Fibroblast of lung (primary cell): ENCODE measurements at regions not wholly inside any gene's neighbourhood (a gene's known extent, or its start where the extent isn't known, plus 50 kb on each side); places are given as distances from the start of the nearest gene placed in this dataset.

Source experiments
- CTCF ChIP-seq, 2 donors: IDR thresholded peaks in 1 of 2; conservative IDR thresholded peaks in 1 of 2; 1 replicate in 1 of 2; 2 replicates in 1 of 2; pipeline ENCODE4 v1.5.1; 2011 to 2012; ENCODE audit warnings: low read length in 2 of 2, control low read depth in 1 of 2, inconsistent platforms in 1 of 2, low read depth in 1 of 2, mild to moderate bottlenecking in 1 of 2
- EZH2 ChIP-seq: IDR thresholded peaks from 2 replicates; pipeline ENCODE4 v1.5.1; 2012; ENCODE audit warnings: low read length, control low read depth, mild to moderate bottlenecking; ENCODE audit errors: missing control alignments

- TF ChIP-seq EZH2: no peak
- TF ChIP-seq CTCF (conservative IDR thresholded peaks at IDR 0.05 in 1 of 2, IDR thresholded peaks at IDR 0.05 in 1 of 2; ENCODE audit: low read depth in 1 of 2, low read length in 2 of 2): no peak
Measured at GRCh38 chr6:117191009-117191408, 74.3 kb upstream of the VGLL2 start.
